Daoy (cell line): ENCODE measurements at regions not wholly inside any gene's neighbourhood (a gene's known extent, or its start where the extent isn't known, plus 50 kb on each side); places are given as distances from the start of the nearest gene placed in this dataset.
"Not testable (repeated sequence)": the region's sequence is repeated elsewhere in the genome, so short reads cannot be mapped to it uniquely, and the experiment has no call there.

Experiments
- DNase-seq: peaks from one replicate; pipeline ENCODE4 v3.0.0-alpha.2; 2015; ENCODE audit warnings: low read depth

- peak; percentile 9 for DNase-seq
These were observed 1297.5 kb upstream of the CITED2 start for GRCh38 chr6:140671926-140672325.

GRCh38 chr6:140670021-140670420 lies 1295.6 kb upstream of the CITED2 start:
- peak; percentile 22 for DNase-seq

GRCh38 chr6:140669321-140669720 lies 1294.9 kb upstream of the CITED2 start:
- no peak for DNase-seq

- no peak for DNase-seq
These were observed 1289.3 kb upstream of the CITED2 start for GRCh38 chr6:140663772-140664171.

GRCh38 chr6:140663094-140663493 lies 1288.6 kb upstream of the CITED2 start:
- no peak for DNase-seq

- DNase-seq, result no peak
These were observed 1287.2 kb upstream of the CITED2 start for GRCh38 chr6:140661691-140662090.

- no peak for DNase-seq
These were observed 1285.8 kb upstream of the CITED2 start for GRCh38 chr6:140660295-140660694.

GRCh38 chr6:140653972-140654371 lies 1279.5 kb upstream of the CITED2 start:
- no peak for DNase-seq

- DNase-seq, result no peak
These were observed 1279.1 kb upstream of the CITED2 start for GRCh38 chr6:140653506-140653905.

GRCh38 chr6:140649502-140649901 lies 1275.1 kb upstream of the CITED2 start:
- not testable (repeated sequence) for DNase-seq

GRCh38 chr6:140647322-140647721 lies 1272.9 kb upstream of the CITED2 start:
- DNase-seq, result not testable (repeated sequence)

GRCh38 chr6:140644017-140644416 lies 1269.6 kb upstream of the CITED2 start:
- no peak for DNase-seq

- DNase-seq, result no peak
These were observed 1267.0 kb upstream of the CITED2 start for GRCh38 chr6:140641412-140641811.

- DNase-seq, result no peak
These were observed 1262.5 kb upstream of the CITED2 start for GRCh38 chr6:140636908-140637402.

GRCh38 chr6:140636271-140636907 lies 1261.9 kb upstream of the CITED2 start:
- no peak for DNase-seq

GRCh38 chr6:140627002-140627401 lies 1252.6 kb upstream of the CITED2 start:
- no peak for DNase-seq

GRCh38 chr6:140623498-140623897 lies 1249.0 kb upstream of the CITED2 start:
- DNase-seq, result peak; percentile 39

GRCh38 chr6:140620496-140620895 lies 1246.0 kb upstream of the CITED2 start:
- no peak for DNase-seq

- DNase-seq, result no peak
These were observed 1235.5 kb upstream of the CITED2 start for GRCh38 chr6:140609956-140610355.

- DNase-seq, result no peak
These were observed 1234.9 kb upstream of the CITED2 start for GRCh38 chr6:140609321-140609720.

GRCh38 chr6:140604786-140605185 lies 1230.3 kb upstream of the CITED2 start:
- no peak for DNase-seq

GRCh38 chr6:140602431-140603248 lies 1228.2 kb upstream of the CITED2 start:
- no peak for DNase-seq
